ENCODE measurements at regions not wholly inside any gene's neighbourhood (a gene's known extent, or its start where the extent isn't known, plus 50 kb on each side); places are given as distances from the start of the nearest gene placed in this dataset.

DNA sequence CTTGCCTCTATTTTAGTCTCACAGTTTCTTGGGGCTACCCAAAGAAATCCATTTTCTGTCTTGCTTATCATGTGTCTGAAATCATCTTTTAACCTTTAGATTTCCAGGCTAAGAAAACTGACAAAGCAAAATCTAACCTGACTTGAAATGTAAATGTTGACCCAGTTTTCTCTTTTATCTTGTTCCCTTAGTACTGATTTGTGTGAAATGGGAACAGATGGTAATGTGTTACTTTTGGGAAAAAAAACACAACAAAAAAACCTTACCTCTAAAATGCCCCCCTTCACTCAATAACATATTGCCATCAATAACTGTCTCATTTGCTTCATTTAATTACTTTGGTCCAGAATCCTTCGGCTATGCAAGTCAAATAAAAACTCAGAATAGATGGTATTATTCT is 383.2 kb upstream of the DCN start:
- DNase-seq = no peak

DNA sequence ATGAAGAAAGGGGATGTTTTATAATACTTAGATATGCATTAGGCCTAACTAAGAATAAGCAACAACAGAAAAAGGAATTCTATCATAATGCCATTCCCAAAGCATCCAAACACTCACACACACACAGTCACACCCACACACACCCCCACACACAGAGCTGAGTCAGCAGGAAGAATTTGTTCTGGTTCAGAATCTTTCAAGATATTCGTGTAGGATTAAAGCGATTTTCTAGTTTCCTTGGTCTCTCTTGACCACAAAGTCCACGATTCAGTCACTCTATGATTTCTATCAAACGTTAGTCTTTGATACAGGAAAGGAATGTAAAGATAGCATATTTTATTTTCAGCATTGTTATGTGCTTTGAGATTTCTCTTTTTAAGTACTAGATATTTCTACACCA is 382.6 kb upstream of the DCN start:
- DNase-seq = no peak

DNA sequence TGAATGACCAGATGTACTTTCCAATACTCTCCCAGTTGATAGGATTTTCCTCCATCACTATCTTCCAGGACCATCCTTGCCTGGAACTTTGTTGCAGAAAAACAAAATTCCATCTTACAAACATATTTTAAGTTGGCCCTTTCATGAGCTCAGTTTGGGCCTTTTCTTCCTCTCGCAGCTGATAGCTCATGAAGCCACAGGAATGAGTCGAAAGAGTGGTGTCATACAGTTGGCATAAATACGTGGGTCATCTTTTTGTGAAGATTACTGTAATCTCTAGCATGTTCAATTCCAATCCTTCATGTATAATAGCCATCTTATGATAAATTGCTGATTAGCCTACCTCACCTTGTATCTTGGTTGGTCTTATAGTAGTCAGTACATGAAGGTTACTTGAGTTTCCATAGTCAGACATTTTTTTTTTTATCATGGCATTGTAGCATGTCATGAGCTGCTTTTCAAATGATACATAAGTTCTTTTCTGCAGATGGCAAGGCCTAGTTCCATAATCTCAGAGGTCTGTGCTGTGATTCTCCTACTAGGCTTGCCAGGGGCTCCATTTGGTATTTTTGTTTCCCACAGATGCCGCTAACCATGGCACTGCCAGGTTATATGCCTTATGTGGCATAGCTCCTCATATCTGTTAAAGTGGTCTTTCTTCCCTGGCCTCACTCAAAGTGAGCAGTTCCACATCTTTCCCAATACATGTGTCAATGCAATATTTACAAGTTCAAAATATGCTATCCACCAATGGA is 380.6 kb upstream of the DCN start:
- DNase-seq = no peak

DNA sequence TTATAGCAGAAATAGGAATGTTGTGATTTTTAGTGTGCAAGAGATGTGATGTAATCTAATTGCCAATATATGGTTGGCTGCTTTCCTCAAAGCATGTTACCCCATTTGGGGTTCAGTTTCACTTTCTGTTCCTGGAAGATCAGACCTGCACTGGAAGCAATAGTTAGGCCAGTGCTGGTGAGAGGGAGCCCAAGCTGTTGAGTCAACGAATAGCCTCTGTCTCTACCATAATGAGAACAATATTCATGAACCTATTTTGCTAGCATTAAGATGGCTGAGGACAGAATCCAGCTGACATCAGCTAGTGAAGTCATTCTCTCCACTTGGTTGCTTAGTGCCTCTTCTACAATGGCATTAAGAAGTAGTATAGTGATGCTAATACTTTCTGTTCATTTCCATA is 379.9 kb upstream of the DCN start:
- no peak for DNase-seq

DNA sequence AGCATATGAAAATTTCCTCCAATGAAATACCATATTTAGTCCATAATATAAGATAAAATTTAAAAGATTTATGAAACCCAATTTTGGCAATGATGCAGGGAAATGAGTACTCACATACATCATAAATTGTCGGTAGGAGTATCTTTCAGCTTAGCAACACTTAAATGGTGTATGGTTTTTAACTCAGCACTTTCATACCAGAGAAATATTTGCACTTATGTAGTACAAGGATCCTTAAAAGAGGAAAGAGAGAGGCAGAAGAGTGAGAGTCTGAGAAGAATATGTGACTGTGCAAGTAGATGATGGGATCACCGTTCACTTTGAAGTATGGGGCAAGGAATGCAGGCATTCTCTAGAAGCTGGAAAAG is 379.3 kb upstream of the DCN start:
- DNase-seq = no peak

DNA sequence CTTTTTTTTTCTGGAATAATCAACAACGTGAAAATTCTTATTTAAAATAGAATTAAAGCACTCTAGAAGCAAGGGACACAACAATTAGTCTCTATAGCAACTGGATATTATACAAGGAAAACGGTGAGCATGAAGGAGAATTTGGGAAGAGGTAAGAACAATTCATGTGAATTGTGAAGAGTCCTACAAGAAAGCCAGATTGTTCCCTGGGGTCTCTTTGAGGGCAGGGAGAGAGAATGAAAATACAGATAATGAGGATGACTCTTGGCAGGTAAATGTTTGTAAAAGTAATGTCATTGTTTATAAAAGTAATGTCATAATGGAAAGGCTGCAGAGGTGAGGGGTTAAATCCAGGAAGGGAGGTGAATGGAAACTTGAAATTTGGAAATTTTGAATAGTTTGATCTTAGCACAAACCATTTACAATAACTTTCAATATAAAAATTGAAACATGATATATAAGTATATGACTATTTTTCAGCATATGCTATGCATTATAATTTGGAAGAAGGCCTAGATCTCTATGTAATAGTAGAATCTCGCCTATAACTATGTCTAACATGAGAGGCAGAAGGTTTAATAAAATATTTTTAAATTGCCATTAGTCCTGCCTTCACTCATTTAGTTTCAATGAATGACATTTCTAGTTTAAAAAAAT is 378.8 kb upstream of the DCN start:
- no peak for DNase-seq

DNA sequence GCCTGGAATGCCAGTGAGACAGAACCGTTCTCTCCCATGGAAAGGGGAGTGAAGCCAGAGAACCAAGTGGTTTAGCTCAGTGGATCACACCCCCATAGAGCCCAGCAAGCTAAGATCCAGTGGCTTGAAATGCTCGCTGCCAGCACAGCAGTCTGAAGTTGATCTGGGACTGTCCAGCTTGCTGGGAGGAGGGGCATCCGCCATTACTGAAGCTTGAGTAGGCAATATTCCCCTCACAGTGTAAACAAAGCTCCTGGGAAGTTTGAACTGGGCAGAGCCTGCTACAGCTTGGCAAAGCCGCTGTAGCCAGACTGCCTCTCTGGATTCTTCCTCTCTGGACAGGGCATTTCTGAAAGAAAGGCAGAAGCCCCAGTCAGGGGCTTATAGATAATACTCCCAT is 374.3 kb upstream of the DCN start:
- DNase-seq = no peak

DNA sequence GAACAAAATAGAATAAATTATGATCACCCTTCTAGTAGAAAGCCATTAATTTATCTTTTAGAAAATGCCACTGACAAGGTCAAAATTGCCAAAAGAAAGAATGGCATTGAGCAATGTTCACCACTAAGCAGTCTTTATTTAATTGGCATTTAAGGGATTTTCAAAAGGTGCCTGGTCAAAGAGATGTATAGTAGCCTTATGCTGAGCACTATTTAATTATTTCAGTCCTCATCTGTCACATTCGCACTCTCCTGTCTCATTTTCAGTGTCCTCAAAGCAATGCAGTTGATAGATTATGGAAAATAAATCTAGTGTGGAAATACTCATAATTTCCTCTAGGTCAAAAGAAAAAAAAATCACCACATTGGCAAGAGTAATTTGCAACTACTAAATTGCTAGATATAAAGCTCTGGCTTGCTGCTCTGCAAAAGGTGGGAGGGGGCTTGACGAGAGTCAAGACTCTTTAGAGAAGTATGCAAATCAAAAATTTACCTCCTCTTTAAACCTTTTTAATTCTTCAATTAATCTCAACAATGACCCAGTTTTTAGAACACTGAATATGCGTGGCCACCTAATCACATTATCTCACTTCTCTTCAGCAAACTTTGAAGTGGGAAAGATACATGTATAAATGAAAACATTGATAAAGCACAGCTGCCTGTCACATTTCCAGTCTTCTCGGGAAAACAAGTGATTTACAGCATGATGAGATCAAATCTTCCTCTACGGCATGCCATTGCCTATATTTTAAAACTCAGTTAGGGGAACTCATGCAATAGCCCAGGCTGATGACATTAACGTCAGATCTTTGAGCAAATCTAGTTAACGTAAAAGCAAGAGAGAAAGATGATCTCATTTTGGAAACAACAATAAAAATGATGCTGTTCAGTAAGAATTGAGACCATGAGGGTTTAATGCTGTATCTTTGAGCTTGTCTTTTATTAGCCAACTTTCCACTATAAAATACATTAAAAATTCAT is 373.1 kb upstream of the DCN start:
- DNase-seq = no peak

DNA sequence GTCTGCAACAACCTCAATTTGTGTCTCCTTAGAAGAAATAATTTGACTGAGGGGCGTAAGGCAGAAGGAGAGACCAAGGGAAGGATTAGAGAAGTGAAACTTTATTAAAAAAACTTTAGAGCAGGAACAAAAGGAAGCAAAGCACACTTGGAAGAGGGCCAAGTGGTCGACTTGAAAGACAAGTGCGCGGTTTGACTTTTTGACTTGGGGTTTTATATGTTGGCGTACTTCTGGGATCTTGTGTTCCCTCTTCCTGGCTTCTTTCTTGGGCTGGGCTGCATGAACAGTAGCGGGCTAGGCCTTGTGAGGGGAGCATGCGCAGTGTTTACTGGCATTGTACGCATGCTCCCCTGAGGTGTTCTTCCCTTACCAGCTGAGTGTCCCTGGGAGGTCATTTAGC is 369.3 kb upstream of the DCN start:
- peak; percentile 5 for DNase-seq

DNA sequence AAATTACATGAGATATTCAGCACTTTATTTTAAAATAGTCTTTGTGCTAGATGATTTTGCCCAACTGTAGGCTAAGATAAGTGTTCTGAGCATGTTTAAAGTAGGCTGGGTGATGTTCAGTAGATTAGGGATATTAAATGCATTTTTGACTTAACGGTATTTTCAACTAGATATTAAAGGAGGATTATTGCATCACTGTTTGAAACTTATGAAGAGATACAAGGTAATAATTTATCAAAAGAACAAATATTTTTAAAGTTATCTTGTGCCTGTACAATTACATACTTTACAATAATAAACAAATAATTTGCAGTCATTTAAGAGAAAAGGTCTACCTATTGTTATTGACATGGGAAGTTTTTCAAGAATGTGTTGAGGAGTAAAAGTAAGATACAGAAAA is 368.6 kb upstream of the DCN start:
- DNase-seq = no peak

DNA sequence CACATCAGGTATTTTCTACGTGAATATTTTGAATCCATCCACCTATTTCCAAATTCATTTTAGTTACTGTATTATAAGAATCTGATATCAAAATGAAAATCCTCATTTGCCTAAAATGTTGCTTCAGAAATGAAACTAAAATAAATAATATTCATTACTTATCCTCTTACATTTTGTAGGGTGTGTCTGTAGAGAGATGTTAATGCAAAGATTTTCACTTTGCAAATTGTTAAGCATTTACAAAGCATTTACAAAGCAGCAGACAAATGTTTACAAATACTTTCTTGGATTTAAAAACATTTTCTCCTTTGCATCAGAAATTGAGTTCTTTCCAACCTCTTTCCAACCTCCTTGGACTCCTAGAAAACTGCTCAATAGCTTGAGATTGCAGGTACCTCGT is 360.0 kb upstream of the DCN start:
- no peak for DNase-seq

DNA sequence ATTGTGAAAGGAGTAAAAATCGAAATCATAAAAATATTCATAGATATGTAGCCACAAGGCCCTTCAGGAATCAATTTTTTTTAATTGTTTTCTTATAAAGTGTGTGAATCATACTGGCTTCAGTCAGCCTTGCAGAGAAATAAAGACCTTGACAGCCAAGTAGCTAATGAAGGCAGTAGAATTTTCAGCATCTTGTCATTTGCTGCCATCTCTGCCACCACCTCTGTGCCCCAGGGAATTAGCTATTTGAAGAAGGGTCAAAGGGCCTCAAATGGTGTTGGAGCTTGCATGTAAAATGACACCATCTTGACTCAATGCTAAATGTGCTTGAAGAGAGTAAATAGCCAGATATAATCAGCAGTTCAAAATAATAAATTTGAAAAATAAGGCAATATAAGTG is 359.4 kb upstream of the DCN start:
- no peak for DNase-seq

DNA sequence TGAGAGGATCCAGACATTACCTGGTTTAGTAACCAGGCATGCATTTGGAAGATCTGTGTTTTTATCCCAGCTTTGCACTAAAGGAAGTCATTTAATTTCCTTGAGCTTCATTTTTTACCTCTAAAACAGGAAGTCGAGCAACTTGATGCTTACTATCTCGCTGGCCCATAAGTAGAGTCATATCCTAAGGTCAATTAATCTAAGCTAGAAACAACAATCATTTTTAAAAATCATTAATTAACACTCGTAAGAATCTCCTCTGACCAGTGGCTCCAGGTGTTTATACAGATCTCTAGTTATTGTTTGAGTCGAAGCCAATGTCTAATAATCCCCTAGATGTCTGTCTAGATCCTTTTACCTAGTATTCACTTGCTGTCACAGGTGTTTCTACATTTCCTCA is 355.8 kb upstream of the DCN start:
- DNase-seq = no peak

DNA sequence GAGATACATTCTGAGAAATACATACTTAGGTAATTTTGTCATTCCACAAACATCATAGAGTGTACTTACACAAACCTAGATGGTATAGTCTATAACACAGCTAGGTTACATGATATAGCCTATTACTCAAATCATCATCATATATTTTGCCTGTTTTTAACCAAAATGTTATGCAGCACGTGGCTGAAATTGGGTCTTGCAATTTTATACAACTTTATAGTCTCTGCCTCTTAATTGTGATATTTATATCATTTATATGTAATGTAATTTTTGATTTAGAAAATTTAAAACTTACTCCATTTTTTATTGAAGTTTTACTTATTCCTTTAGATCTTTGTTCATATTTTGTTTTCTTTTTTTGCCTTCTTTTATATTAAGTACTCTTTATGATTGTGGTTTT is 350.7 kb upstream of the DCN start:
- no peak for DNase-seq

DNA sequence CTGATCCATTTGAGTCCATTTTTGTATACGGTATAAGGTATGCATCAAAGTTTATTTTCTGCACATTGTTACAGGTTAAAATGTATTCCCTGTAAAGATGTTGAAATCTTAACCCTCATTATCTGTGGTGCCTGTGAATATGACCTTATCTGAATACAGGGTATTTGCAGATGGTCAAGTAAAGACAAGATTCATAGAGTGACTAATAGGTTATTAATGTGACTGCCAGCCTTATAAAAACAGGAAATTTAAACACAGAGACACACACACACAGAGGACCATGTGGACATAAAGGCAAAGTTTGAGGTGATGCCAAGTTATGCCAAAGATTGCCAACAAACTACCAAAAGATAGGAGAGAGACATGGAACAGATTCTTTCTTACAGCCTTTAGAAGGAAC is 347.2 kb upstream of the DCN start:
- no peak for DNase-seq

DNA sequence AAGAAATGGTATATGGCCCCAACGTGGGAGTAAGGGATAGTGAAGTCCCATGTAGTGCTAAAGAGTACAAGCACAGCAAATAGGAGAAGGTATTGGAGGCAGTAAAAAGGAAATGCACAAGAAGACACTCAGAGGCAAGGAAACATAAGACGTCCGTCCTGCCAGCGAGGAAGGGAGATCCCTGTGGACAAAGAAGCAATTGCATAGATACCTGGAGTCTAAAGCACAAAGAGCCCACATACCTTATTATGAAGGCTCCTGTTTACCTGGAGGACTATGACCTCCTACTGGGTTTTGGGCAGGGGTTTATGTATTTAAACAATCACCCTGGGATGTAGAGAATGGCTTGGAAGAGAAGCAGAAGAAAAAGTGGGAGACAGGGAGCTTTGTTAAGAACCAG is 341.2 kb upstream of the DCN start:
- no peak for DNase-seq

DNA sequence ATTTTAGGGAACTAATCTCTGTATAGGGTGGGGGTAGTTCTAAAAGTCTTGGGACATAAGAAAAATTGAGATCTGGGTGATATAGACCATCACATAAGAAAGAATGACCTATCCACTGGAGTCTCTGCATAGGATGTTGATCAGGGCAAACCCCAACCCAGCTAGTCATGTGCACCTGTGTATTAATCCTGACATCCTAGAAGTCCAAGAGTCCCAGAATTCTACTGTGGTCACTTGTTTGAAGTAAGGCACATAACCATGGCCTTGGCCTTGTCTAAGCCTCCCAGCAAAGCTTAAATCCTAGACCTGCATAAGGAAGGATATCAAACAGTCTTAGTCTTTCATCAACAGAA is 334.1 kb upstream of the DCN start:
- no peak for DNase-seq

DNA sequence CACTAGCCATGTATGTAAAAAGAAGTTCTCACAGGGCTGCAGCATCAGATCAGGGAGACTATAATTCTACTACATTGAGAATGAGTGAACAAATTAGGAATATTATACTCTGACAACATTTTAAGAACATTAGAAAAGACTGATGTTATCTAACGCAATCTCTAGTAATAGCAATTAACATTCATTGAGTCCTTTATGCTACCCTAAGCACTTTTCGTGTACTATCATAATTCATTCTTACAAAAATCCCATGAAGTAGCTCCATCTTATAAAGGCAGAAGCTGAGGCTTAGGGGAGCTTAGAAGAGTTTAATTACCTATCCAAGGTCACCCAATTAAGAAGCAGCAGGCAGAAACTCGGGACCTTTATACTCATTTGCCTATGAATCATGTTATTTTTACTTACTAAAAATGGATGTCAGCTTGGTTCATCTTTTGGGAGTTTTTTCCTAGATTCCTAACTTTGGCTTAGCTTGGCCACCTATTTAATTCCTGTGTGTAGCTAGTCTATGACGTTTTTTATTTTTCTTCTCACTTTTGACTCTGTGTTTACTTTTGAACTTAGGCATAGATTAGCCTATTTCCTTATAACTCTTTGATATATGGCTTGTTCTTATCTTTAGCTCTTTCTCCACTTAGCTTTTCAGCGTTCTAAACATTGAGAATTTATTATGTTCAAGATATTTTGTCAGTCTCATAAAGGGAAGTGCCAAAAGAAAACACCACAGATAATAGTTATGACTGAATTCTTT is 333.5 kb upstream of the DCN start:
- no peak for DNase-seq

DNA sequence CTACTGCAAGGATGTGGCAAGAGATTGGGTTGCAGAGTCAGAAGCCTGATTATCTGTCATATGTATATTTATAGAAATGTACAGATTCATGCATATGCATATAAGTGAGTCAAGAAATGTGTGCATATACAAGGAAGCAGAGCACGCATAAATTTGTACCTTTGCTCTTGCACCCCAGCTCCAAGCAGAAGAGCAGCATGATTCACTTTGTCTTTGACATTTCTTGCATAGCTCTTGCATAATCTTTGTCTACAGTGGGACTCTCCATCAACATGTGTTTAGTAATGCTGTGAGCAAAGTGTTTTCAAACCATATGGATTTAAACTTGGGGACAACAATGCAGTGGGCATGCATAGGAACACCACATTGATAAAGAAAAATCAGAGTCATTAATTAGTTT is 330.7 kb upstream of the DCN start:
- DNase-seq = no peak

DNA sequence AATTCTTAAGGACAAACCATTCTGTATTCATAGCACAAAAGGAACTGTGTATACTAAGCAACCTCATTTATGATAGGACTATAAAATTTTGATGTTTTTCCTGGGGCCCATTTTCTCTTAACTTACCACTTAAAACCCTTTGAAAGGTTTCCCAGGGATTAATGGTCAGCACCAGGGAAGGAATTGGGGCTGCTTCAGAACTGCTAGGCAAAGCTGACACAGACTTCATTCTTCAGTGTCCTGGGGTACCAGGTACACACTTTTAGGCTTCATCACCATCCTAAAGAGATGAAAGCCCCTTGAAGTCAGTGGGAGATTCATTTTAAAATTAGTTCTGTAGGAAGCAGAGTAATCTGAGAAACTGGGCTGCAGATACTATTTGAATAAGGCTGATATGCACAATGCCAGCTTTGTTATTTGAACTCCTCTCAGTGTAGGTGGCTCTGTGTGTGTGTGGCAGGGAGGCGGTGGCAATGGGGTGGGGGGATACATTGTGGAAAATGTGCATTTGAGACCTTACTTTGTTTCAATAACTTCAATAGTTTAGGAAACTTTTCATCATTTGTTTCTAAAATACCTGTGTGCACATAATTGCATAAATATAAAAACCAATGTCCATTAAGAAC is 329.3 kb upstream of the DCN start:
- DNase-seq = no peak

DNA sequence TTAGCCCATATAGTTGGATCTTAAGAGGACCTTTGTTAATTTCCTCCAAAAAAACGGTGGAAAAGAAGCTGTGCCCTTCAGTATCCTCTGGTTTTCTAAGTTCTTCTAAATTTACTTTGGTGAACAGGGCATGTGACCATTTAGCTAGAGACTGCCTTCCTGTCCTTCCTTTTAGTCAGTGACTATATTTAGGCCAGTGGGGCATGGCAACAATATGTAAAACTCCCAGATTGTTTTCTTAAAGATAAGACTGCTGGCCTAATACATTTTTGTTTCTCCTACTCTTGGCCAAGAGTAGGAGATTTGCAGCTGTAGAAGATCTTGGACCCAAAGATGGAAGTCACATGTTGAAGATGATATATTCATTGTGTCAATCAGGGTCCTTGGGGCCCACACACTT is 325.1 kb upstream of the DCN start:
- DNase-seq = no peak

DNA sequence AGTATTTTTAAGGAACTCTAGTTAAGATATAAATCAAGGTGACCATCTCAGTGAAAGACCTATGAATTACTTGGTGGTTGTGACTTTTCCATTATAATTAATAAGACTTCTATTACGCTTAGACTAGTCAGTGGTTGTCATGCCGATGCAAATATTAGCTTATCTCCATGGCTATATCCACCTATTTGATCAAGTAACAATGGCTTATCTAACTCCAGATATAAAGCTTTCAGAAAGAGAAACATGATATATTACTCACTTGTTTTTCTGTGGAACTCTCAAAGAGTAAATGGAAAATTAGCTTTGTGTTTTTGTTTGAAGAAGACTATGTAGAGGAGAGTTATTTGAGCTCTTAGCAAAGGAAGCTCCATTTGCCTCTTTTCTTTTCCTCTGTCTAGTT is 323.8 kb upstream of the DCN start:
- no peak for DNase-seq

DNA sequence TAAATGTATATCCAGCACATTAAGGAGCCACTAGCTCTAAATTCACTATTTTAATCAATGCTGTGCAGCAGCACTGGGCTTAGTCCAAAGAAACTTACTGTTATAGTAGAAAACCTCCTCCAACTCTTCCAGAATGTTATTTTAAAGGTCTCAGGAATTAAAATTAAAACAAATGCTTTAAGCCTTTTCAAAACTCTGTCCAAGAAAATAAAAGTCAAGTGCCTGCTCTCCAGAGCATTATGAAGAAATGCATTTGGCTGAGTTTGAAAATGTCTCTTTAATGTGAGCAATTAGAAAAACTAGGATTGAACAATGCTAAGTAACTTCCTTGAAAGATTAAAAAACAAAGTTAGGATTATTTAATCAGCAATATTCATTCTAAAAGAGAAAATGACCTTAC is 322.4 kb upstream of the DCN start:
- no peak for DNase-seq

Measured in hematopoietic multipotent progenitor cell treated with erythropoietin and hydrocortisone succinate and interleukin-3 and kit ligand, for 6 days (in vitro differentiated cells).